ENCODE measurements at regions not wholly inside any gene's neighbourhood (a gene's known extent, or its start where the extent isn't known, plus 50 kb on each side); places are given as distances from the start of the nearest gene placed in this dataset.

DNA sequence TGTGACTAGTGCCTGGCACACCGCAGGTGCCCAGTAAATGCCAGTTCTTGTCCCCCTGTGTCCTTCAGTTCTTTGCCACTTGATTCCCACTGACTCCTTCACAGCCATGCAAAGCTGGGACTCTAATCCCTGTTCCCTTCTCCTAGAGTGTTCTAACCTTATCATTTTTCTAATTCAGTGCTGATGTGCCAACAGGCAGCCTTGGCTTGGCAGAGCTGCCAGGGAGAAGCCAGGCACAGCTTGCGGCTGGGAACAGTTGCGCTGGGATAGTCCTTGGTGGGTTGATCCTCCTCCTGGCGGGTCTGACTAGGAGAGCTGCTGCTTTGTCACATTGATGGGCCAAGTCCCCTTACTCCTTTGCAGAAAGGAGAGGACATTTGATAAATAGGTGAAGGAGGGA lies 654.2 kb downstream of the HS3ST4 start (continued):
- TF ChIP-seq, protein P1, sequence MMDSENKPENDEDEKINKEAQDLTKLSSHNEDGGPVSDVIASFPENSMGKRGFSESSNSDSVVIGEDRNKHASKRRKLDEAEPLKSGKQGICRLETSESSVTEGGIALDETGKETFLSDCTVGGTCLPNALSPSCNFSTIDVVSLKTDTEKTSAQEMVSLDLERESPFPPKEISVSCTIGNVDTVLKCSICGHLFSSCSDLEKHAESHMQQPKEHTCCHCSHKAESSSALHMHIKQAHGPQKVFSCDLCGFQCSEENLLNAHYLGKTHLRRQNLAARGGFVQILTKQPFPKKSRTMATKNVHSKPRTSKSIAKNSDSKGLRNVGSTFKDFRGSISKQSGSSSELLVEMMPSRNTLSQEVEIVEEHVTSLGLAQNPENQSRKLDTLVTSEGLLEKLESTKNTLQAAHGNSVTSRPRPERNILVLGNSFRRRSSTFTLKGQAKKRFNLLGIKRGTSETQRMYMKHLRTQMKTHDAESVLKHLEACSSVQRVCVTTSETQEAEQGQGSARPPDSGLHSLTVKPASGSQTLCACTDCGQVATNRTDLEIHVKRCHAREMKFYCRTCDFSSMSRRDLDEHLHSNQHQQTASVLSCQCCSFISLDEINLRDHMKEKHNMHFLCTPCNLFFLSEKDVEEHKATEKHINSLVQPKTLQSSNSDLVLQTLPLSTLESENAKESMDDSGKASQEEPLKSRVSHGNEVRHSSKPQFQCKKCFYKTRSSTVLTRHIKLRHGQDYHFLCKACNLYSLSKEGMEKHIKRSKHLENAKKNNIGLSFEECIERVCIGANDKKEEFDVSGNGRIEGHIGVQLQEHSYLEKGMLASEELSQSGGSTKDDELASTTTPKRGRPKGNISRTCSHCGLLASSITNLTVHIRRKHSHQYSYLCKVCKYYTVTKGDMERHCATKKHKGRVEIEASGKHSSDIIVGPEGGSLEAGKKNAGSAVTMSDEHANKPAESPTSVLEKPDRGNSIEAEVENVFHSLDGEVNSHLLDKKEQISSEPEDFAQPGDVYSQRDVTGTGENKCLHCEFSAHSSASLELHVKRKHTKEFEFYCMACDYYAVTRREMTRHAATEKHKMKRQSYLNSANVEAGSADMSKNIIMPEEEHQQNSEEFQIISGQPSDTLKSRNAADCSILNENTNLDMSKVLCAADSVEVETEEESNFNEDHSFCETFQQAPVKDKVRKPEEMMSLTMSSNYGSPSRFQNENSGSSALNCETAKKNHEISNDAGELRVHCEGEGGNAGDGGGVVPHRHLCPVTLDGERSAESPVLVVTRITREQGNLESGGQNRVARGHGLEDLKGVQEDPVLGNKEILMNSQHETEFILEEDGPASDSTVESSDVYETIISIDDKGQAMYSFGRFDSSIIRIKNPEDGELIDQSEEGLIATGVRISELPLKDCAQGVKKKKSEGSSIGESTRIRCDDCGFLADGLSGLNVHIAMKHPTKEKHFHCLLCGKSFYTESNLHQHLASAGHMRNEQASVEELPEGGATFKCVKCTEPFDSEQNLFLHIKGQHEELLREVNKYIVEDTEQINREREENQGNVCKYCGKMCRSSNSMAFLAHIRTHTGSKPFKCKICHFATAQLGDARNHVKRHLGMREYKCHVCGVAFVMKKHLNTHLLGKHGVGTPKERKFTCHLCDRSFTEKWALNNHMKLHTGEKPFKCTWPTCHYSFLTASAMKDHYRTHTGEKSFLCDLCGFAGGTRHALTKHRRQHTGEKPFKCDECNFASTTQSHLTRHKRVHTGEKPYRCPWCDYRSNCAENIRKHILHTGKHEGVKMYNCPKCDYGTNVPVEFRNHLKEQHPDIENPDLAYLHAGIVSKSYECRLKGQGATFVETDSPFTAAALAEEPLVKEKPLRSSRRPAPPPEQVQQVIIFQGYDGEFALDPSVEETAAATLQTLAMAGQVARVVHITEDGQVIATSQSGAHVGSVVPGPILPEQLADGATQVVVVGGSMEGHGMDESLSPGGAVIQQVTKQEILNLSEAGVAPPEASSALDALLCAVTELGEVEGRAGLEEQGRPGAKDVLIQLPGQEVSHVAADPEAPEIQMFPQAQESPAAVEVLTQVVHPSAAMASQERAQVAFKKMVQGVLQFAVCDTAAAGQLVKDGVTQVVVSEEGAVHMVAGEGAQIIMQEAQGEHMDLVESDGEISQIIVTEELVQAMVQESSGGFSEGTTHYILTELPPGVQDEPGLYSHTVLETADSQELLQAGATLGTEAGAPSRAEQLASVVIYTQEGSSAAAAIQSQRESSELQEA (IDR thresholded peaks at IDR 0.05; ENCODE audit: low read depth), result no peak
- no peak for TF ChIP-seq MCM3 (IDR thresholded peaks at IDR 0.05)
- no peak for TF ChIP-seq LARP7 (IDR thresholded peaks at IDR 0.05)
- TF ChIP-seq ZNF24 (IDR thresholded peaks at IDR 0.05), result no peak
- no peak for TF ChIP-seq KLF13 (tag; IDR thresholded peaks at IDR 0.05; ENCODE audit: borderline replicate concordance, low read depth)
- no peak for TF ChIP-seq ZKSCAN8 (CRISPR knock-in tag; IDR thresholded peaks at IDR 0.05)
- TF ChIP-seq NBN (IDR thresholded peaks at IDR 0.05; ENCODE audit: low read depth), result no peak
- no peak for TF ChIP-seq ADNP (tag; IDR thresholded peaks at IDR 0.05)
- TF ChIP-seq HMG20A (CRISPR knock-in tag; conservative IDR thresholded peaks at IDR 0.05), result no peak
- TF ChIP-seq, protein P2, sequence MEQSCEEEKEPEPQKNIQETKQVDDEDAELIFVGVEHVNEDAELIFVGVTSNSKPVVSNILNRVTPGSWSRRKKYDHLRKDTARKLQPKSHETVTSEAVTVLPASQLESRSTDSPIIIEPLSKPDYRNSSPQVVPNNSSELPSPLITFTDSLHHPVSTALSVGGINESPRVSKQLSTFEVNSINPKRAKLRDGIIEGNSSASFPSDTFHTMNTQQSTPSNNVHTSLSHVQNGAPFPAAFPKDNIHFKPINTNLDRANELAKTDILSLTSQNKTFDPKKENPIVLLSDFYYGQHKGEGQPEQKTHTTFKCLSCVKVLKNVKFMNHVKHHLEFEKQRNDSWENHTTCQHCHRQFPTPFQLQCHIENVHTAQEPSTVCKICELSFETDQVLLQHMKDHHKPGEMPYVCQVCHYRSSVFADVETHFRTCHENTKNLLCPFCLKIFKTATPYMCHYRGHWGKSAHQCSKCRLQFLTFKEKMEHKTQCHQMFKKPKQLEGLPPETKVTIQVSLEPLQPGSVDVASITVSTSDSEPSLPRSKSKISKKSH (CRISPR knock-in tag; IDR thresholded peaks at IDR 0.05), result no peak
- TF ChIP-seq, protein P3, sequence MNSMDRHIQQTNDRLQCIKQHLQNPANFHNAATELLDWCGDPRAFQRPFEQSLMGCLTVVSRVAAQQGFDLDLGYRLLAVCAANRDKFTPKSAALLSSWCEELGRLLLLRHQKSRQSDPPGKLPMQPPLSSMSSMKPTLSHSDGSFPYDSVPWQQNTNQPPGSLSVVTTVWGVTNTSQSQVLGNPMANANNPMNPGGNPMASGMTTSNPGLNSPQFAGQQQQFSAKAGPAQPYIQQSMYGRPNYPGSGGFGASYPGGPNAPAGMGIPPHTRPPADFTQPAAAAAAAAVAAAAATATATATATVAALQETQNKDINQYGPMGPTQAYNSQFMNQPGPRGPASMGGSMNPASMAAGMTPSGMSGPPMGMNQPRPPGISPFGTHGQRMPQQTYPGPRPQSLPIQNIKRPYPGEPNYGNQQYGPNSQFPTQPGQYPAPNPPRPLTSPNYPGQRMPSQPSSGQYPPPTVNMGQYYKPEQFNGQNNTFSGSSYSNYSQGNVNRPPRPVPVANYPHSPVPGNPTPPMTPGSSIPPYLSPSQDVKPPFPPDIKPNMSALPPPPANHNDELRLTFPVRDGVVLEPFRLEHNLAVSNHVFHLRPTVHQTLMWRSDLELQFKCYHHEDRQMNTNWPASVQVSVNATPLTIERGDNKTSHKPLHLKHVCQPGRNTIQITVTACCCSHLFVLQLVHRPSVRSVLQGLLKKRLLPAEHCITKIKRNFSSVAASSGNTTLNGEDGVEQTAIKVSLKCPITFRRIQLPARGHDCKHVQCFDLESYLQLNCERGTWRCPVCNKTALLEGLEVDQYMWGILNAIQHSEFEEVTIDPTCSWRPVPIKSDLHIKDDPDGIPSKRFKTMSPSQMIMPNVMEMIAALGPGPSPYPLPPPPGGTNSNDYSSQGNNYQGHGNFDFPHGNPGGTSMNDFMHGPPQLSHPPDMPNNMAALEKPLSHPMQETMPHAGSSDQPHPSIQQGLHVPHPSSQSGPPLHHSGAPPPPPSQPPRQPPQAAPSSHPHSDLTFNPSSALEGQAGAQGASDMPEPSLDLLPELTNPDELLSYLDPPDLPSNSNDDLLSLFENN (IDR thresholded peaks at IDR 0.05; ENCODE audit: low read depth in 2 of 2, low read length in 2 of 2), result no peak
